ENCODE measurements at regions not wholly inside any gene's neighbourhood (a gene's known extent, or its start where the extent isn't known, plus 50 kb on each side); places are given as distances from the start of the nearest gene placed in this dataset.

- no peak for TF ChIP-seq CTCF (IDR thresholded peaks at IDR 0.05)
- intact Hi-C loops (cut with DNase I) = loop anchor here in 1 of 10 donors (10.0 kb wide), 1 partner anchor 1049 kb away; no protein-coding TSS in a partner anchor
- DNase-seq = no peak
- Histone ChIP-seq H3K9me3 (no peaks in the 10 kb centered on the region), H3K36me3 (no peaks in the 10 kb centered on the region), H3K27me3 (no peaks in the 10 kb centered on the region), H3K4me3 (no peak overlapping the region), H3K4me1 (no peaks in the 10 kb centered on the region), H3K27ac (no peak overlapping the region)
- no peak for ATAC-seq
These were observed 634.6 kb upstream of the SOX9 start for GRCh38 chr17:71486261-71486660.

DNA sequence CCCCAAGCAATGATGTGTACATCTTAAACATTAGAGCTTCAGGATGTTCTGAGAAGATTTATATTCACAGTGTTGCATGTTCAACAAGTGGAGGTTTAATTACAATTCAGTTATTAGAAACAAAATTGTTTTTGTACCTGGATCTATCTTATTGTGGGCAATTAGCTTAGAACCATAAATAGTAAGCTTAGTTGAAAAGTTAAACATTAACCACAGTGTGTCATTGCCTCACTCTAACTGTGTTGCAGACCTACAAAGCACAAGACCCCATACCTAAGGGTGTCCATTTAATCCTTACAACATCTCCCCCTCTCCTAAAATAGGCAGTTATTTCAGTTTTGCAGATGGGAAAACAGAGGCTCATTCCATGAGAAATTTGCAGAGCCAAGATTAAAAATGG, 632.0 kb upstream of the SOX9 start:
- DNase-seq = no peak
- H3K27me3 ChIP-seq = no peaks in the 10 kb centered on the region
- ATAC-seq = no peak
- H3K4me1 ChIP-seq = no peaks in the 10 kb centered on the region
- no peak overlapping the region for H3K4me3 ChIP-seq
- H3K27ac ChIP-seq = no peak overlapping the region
- no peak for TF ChIP-seq CTCF (IDR thresholded peaks at IDR 0.05)
- H3K9me3 ChIP-seq = no peaks in the 10 kb centered on the region
- intact Hi-C loops (cut with DNase I) = loop anchor here in 1 of 10 donors (10.0 kb wide), 1 partner anchor 1046 kb away; no protein-coding TSS in a partner anchor
- no peaks in the 10 kb centered on the region for H3K36me3 ChIP-seq

GRCh38 chr17:71494062-71494855, 626.6 kb upstream of the SOX9 start:
- DNase-seq (no peak), ATAC-seq (no peak)
- WGBS, 2 donors = 58 to 70% methylated on average over 2 of the region's 2 CpGs
- Histone ChIP-seq H3K4me3 (no peak overlapping the region), H3K27ac (no peak overlapping the region), H3K4me1 (no peaks in the 10 kb centered on the region), H3K27me3 (no peaks in the 10 kb centered on the region), H3K9me3 (no peaks in the 10 kb centered on the region), H3K36me3 (no peaks in the 10 kb centered on the region)
- TF ChIP-seq CTCF (IDR thresholded peaks at IDR 0.05) = no peak
- intact Hi-C loops (cut with DNase I) = no loop called here

DNA sequence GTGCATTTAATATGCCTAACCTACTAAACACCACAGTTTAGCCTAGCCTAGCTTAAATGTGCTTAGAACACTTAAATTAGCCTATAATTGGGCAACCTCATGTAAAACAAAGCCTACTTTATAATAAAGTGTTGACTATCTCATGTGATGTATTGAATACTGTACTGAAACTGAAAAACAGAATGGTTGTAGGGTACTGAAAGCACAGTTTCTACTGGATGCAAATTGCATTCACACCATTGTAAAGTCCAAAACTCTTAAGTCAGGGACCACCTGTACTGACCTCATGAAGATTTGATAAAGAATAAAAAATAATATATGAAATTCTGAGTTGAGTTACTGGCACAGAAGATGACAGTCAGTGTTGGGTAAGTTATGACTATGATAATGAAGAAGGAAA, 625.4 kb upstream of the SOX9 start:
- no peak overlapping the region for H3K4me3 ChIP-seq
- no peaks in the 10 kb centered on the region for H3K9me3 ChIP-seq
- no peak overlapping the region for H3K27ac ChIP-seq
- ATAC-seq (no peak), DNase-seq (no peak)
- intact Hi-C loops (cut with DNase I) = no loop called here
- no peaks in the 10 kb centered on the region for H3K4me1 ChIP-seq
- H3K27me3 ChIP-seq = no peaks in the 10 kb centered on the region
- TF ChIP-seq CTCF (IDR thresholded peaks at IDR 0.05) = no peak
- H3K36me3 ChIP-seq = no peaks in the 10 kb centered on the region
